ENCODE measurements at regions not wholly inside any gene's neighbourhood (a gene's known extent, or its start where the extent isn't known, plus 50 kb on each side); places are given as distances from the start of the nearest gene placed in this dataset.

DNA sequence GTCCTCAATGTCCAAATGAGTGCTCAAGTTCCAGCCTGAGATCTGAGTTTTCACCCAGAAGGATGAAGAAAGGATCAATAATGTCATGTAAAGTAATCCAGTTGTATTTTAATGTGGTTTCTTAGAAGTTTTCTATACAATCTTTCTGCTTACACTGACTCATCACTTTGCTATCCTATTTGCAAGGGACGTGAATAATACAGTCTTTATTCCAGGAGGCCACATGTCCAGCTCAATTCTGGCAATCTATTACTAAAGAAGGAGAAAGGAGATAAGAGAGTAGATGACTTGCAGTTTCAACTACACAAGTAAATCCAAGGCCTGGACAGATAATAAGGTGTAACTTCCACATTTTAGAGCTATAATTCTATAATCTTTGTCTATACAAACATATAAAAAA lies 601.1 kb upstream of the SETBP1 start:
- DNase-seq: no peak

DNA sequence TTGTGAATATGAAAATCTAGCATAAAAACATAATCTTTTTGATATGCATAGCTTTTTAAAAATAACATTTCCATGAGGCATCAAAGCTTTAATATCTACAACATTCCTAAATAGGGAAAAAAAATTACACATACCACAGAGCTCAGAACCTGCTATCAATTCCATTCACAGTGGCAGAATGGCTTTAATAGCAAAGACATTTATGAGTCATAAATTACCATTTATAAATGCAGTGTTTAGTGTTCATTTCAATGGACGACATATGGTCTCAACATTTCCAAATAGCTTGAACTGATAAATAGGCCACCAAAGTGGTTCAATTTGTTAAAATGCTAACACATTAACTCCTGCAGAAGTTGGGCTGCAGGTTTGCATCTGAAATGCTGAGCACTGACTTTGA lies 600.6 kb upstream of the SETBP1 start:
- no peak for DNase-seq

GRCh38 chr18:44089732-44090131 lies 591.0 kb upstream of the SETBP1 start:
- DNase-seq: no peak

GRCh38 chr18:44090453-44090852 lies 590.2 kb upstream of the SETBP1 start:
- no peak for DNase-seq

- DNase-seq: no peak
Observed at GRCh38 chr18:44093253-44093652, 587.4 kb upstream of the SETBP1 start.

- DNase-seq: no peak
Observed at GRCh38 chr18:44096016-44096415, 584.7 kb upstream of the SETBP1 start.

- DNase-seq: no peak
Observed at GRCh38 chr18:44098551-44099098, 582.1 kb upstream of the SETBP1 start.

- no peak for DNase-seq
Observed at GRCh38 chr18:44107187-44107586, 573.5 kb upstream of the SETBP1 start.

DNA sequence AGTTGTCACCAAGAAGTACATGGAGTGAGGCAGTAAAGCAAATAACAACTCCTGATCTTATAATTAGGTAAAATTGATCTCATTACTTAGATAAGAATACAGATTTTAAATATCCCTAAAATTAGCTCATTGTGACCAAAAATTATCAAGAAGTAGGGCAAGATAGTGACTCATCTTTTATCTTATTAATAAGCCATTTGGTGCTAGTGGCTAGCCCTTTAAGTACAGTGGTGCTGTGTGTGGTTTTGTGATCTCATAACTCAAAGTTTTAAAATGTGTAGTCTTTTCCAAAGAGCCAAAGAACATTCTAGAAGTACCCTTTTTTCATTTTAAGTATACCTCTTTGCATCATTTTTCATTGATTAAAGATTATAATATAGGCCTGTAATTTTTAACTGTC lies 569.4 kb upstream of the SETBP1 start:
- DNase-seq: no peak

DNA sequence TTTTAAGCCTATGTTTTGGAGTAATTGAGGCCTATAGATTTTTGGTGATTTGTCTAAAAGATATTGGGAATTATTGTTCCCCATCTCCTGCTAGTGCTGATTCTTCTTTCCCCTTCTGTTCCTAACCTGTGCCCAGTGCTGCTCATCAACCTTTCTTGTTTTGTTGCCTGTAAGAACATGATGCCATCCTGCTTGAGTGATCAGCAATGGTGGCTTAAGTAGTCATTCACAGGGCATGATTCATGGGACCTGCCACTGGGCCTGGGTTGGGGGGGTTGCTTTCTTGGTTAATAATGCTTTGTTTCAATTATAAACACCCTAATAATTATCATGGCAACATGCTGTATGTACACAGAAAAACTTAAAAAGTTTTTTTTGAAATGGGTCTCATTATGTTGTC lies 562.9 kb upstream of the SETBP1 start:
- DNase-seq: no peak

DNA sequence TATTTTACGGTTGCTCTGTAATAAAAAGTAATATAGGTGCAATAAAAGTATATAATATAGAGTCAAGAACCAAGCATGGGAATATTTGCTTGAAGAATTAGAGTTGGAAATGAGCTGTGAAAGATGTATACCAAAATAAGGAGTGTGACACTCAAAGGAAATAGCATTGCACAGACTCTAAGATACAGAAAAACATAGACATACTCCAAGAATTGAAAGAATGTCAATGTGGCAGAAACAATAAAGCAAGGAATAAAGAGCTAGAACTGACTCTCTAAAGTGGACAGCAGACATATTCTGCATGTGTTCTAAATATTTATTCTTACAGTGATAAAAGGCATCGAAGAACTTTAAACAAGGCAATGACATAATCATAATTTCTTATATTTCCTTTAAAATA lies 561.1 kb upstream of the SETBP1 start:
- no peak for DNase-seq

DNA sequence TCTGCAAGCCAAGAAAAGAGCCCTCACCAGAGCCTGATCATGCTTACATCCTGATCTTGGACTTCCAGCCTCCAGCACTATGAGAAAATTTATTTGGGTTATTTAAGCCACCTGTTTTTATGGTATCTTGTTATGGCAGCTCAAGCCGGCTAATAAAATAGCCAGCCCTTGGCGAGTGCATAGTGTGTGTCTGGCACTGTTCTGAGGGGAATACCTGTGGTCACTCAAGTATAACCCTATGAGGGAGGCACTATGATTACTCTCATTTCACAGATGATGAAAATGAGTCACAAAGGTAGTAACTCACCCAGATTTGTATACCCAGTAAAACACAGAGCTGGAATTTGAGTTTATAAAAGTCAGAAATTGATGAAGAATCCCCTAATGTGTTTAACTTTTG lies 556.9 kb upstream of the SETBP1 start:
- DNase-seq: no peak

DNA sequence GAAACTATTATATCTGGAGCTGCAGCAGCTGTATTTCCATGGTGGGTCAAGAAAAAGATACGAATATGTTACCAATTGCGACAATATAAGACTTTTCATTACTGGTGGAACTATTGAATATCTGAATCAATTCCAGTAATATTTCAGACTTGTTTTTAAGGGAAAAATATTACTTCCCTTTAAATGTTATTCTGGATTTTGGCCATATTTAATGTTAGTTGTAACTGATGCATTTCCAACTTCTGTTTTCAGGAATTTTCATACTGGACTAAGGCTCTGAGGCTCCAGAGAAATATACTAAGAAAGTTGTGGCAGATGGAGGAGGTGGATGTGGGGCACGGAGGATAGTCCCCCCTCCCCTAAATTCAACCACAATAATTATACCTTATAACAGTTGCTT lies 555.2 kb upstream of the SETBP1 start:
- DNase-seq: no peak

DNA sequence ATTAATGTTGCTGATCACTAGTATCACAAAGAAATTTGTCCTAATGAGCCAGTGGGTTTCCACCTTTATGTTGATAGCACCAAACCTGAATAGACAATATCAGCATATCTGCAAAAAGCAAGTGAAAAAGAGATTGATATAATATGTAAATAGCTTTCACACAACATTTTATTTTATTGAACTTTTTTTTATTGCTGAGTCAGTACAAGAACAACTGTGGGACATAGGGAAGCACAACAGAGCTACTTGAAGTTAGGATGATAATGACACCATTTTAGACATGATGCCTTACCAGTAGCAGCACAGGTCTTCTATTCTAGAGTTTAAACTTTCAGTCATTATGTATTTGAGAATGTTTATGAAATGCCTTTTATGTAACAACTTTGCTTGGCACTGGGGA lies 554.1 kb upstream of the SETBP1 start:
- no peak for DNase-seq

GRCh38 chr18:44128365-44128764 lies 552.3 kb upstream of the SETBP1 start:
- no peak for DNase-seq

DNA sequence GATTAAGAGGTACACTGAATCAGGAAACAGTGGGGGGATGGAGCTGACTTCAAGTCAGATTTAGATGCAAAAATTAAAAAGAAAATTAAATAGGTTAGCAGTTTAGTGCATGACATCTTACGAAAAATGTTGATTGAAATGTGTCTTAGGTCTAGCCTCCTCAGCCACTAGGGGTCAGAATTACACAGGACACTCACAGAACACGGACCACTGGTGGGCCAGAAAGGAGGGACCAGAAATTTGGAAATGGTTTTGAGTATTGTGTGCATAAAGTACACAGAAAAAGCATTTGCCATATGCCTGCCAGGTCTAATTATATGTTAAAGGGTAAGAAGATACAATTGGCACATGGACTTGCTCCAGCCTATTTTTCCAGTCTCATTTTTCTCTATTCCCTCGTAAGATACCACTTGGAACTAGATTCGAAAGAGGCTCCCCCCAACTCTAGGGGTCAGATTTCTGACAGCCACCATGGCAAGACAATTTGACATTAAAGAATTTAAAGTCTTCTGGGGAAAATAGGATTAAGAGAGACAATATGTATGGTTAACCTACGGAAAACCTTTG lies 550.2 kb upstream of the SETBP1 start:
- peak; percentile 6 to 10 for DNase-seq

DNA sequence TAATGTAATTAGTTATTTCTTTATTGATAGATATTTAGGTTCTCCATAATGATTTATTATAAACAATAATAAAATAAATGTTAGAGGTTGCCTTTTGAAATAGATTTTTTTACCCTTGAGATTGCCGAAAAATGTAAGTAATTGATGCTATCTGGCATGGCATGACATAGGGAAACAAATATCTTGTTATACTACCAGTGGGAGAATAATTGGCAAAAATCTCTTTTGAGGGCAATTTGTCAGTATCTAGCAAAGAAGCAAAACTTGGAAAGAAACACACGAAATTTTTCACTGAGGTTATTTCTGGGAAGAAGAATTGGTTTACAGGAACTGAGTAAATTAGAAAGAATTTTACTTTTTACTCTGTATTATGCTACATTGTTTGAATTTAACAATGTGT lies 547.2 kb upstream of the SETBP1 start:
- no peak for DNase-seq

GRCh38 chr18:44134447-44134846 lies 546.2 kb upstream of the SETBP1 start:
- DNase-seq: no peak

DNA sequence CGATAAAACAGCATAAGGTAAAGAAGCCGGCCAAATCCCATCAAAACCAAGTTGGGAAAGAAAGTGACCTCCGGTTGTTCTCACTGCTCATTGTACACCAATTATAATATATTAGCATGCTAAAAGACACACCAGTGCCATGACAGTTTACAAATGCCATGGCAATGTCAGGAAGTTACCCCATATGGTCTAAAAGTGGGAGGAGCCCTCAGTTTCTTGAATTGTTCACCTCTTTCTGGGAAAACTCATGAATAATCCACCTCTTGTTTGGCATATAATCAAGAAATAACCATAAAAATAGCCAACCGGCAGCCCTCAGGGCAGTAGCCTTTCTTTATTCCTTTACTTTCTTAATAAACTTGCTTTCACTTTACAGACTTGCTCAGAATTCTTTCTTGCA lies 544.9 kb upstream of the SETBP1 start:
- no peak for DNase-seq

DNA sequence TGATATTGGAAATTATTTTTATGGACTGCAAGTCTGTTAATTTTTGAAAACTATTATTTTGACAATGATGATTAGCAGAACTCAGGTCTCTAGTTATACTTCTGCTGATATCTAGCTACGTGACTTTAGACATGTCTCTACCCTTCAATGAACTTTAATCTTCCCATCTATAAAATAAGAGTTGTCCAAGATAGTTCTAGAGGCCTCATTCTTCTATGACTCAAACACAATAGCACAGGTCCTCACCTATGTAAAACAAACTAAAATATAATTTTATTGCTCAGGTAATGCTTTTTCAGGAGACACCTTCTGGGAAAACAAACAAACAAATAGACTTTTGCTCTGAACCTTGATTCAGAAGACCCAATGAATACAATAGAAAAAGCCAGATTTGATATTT lies 544.4 kb upstream of the SETBP1 start:
- DNase-seq: no peak

DNA sequence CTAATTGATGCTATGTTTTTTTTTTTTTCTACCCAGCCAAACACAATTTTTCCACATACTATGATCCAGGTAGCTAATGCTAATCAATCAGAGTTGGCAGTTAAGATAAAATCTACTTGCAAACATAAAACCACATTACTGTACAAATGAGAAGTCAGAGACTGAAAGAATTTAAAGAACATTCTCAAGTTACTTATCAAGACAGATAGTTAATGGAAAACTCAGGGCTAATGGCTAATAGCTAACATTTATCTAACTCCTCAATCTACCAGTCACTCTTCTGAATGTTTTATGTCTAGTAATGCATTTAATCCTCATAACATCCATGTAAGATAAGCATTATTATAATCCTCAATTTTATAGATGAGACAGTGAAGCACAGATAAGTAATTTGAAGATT lies 537.6 kb upstream of the SETBP1 start:
- no peak for DNase-seq

DNA sequence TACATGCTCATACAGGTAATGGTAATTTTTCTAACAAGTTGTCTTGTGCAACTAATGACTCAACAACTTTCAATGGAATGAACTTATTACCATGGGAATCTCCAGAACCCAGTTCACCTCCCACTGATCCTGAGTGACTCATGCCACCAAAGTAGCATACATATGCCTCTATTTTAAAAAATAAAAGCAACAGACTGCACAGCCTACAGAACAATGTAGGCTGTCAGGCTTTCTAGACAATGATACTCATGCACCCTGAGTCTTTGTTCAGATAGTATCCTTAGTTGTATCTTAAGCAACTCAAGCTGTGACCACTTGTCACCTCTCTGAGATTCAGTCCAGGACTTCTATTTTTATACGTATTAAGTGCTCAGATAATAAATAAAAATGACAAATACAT lies 531.0 kb upstream of the SETBP1 start:
- no peak for DNase-seq

- no peak for DNase-seq
Observed at GRCh38 chr18:44153981-44154380, 526.7 kb upstream of the SETBP1 start.

- no peak for DNase-seq
Observed at GRCh38 chr18:44156126-44156525, 524.6 kb upstream of the SETBP1 start.

- DNase-seq: no peak
Observed at GRCh38 chr18:44156776-44157335, 523.8 kb upstream of the SETBP1 start.
